ENCODE measurements at regions not wholly inside any gene's neighbourhood (a gene's known extent, or its start where the extent isn't known, plus 50 kb on each side); places are given as distances from the start of the nearest gene placed in this dataset.

GRCh38 chr10:1852841-1853240 lies 115.5 kb upstream of the ADARB2 start:
- TF ChIP-seq CTCF (IDR thresholded peaks at IDR 0.05) = no peak
- no peak for TF ChIP-seq SMAD4 (CRISPR knock-in tag; IDR thresholded peaks at IDR 0.05)
- TF ChIP-seq JUN (CRISPR knock-in tag; IDR thresholded peaks at IDR 0.05) = no peak
- no peak for TF ChIP-seq RORB (CRISPR knock-in tag; IDR thresholded peaks at IDR 0.05)
- no peak for TF ChIP-seq TP53 (CRISPR knock-in tag; IDR thresholded peaks at IDR 0.05)
- TF ChIP-seq NR1H2 (CRISPR knock-in tag; IDR thresholded peaks at IDR 0.05) = no peak
- TF ChIP-seq MAX (CRISPR knock-in tag; IDR thresholded peaks at IDR 0.05) = no peak
- TF ChIP-seq ZNF425 (CRISPR knock-in tag; conservative IDR thresholded peaks at IDR 0.05) = no peak
- TF ChIP-seq FOXK1 (CRISPR knock-in tag; IDR thresholded peaks at IDR 0.05) = no peak
- TF ChIP-seq ZNF317 (CRISPR knock-in tag; IDR thresholded peaks at IDR 0.05; ENCODE audit: borderline replicate concordance, low read depth) = no peak
- no peak for TF ChIP-seq ZNF281 (CRISPR knock-in tag; IDR thresholded peaks at IDR 0.05)
- no peak for TF ChIP-seq USF2 (CRISPR knock-in tag; IDR thresholded peaks at IDR 0.05)
